ENCODE measurements at regions not wholly inside any gene's neighbourhood (a gene's known extent, or its start where the extent isn't known, plus 50 kb on each side); places are given as distances from the start of the nearest gene placed in this dataset.

DNA sequence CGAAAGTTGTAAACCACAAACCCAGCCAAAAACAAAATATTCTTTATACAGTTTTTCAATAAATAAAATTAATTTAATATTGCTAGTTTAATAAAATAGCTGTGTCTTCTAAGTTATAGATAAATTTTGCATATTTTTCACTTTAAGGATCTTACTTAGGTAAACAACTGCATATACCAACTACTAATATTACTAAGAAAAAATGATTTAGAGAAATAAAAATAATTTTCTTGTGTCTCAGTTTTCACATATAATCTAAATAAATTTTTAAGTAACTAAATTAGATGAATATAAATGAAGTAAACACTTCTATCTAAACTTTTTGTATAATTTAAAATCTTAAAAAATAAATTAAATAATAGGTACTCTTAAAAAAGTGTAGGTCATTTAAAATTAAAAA lies 67.1 kb upstream of the TOP3B start:
- ChIA-PET POLR2A (no interaction called here), CTCF (no interaction called here)
- no peak overlapping the region for H3K4me3 Mint-ChIP-seq
- no peaks in the 10 kb centered on the region for H3K9me3 Mint-ChIP-seq
- DNase-seq: no peak
- no peak overlapping the region for H3K27ac Mint-ChIP-seq
- H3K36me3 Mint-ChIP-seq (ENCODE audit: low read depth): no peaks in the 10 kb centered on the region
- peaks cover 61% of the 10 kb centered on the region for H3K27me3 Mint-ChIP-seq
- H3K4me1 Mint-ChIP-seq: no peaks in the 10 kb centered on the region

DNA sequence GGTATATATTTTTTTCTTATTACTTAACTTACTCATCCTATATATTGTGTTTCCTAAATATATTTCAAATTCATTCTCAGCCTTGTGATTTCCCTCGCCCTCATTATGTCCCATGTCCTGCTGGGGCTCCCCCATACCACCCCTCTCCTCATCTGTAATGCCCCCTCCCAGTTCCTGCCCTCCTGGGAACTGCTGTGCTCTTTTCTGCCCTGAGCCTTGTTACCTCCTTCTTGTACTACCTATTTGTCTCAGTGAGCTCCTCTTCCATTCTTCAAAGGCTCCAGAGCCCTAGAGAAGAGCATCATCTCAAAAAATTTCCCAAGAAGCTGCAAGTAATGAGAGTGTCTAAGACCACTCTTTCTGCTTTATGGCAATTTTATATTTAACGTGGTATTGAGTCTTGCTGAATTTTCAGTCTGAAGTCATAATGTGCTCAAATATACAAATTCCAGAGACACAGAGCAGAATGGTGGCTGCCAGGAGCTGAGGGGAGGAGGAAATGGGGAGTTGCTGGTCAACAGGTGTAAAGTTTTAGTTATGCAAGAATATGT lies 66.5 kb upstream of the TOP3B start:
- ChIA-PET POLR2A (no interaction called here), CTCF (no interaction called here)
- Mint-ChIP-seq H3K27me3 (peaks cover 54% of the 10 kb centered on the region), H3K4me3 (no peak overlapping the region), H3K9me3 (no peaks in the 10 kb centered on the region), H3K4me1 (no peaks in the 10 kb centered on the region), H3K27ac (no peak overlapping the region), H3K36me3 (ENCODE audit: low read depth) (no peaks in the 10 kb centered on the region)
- DNase-seq: no peak

DNA sequence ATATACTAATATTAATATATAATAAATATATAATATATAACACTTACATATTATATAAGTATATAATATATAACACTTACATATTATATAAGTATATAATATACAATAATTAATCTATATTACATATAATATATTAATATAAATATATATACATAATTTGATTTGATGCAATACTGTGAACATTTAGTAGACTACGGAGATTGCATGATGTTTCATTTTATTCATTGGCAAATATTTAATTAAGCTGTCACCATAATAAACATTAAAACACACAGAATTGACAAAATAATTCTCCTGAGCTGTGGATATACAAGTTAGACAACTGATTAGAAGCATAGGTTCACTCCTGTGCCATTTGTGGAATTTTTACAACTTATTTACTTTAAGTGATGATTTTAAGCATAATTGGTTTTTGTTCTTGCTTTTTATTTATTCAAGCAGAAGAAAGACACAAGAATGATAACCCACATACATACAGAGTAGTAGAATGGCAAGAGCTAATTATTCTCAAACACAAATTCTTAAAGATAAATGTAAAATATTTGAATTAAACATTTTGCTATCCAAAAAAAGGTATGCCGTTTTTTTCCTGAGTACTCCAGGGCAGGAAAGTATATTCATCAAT lies 65.8 kb upstream of the TOP3B start:
- Mint-ChIP-seq H3K36me3 (ENCODE audit: low read depth) (no peaks in the 10 kb centered on the region), H3K4me3 (no peak overlapping the region), H3K27me3 (peaks cover 49% of the 10 kb centered on the region), H3K4me1 (no peaks in the 10 kb centered on the region), H3K9me3 (no peaks in the 10 kb centered on the region), H3K27ac (no peak overlapping the region)
- POLR2A ChIA-PET: no interaction called here
- DNase-seq: no peak
- CTCF ChIA-PET: no interaction called here

DNA sequence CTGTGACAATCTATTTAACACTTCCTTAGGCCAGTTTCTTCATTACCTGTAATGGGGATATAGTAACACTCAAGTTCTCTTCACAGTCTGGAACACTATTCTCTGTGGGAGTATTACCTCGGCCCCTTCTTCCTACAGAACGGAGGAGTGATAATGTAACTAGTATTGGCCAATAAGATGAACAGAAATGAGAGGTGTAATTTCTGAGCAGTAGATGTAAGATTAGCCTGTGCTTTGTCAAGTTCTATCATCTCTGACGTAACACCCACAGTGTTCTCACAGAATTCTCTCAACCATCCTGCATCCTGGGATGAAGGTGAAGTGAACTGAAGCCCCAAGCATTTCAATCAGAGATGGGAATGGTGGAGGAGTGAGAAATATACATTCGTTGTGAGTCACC lies 65.2 kb upstream of the TOP3B start:
- Mint-ChIP-seq H3K27me3 (peaks cover 43% of the 10 kb centered on the region), H3K36me3 (ENCODE audit: low read depth) (no peaks in the 10 kb centered on the region), H3K27ac (no peak overlapping the region), H3K9me3 (no peaks in the 10 kb centered on the region), H3K4me3 (no peak overlapping the region), H3K4me1 (no peaks in the 10 kb centered on the region)
- POLR2A ChIA-PET: no interaction called here
- CTCF ChIA-PET: no interaction called here
- DNase-seq: no peak

DNA sequence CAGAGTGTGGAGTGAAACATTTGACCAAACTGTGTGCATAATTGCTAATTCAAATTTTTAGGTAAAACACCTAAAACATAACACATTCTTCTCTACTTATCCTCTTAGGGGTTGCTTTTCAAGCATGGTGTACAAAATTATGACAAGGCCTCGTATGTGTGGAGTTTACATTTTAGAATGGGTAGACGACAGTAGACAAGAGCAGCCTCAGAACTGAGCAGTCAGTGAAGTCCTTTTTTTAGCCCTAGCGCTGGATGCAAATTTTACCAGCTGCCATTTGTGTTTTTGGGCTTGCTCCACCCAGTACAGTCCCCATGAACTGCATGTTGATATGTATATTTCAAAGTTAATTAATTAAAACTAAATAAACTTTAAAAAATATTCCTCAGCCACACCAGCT lies 64.7 kb upstream of the TOP3B start:
- no peak for DNase-seq
- H3K4me3 Mint-ChIP-seq: no peak overlapping the region
- H3K36me3 Mint-ChIP-seq (ENCODE audit: low read depth): no peaks in the 10 kb centered on the region
- no peaks in the 10 kb centered on the region for H3K9me3 Mint-ChIP-seq
- ChIA-PET POLR2A (no interaction called here), CTCF (no interaction called here)
- no peak overlapping the region for H3K27ac Mint-ChIP-seq
- no peaks in the 10 kb centered on the region for H3K4me1 Mint-ChIP-seq
- H3K27me3 Mint-ChIP-seq: peaks cover 38% of the 10 kb centered on the region

DNA sequence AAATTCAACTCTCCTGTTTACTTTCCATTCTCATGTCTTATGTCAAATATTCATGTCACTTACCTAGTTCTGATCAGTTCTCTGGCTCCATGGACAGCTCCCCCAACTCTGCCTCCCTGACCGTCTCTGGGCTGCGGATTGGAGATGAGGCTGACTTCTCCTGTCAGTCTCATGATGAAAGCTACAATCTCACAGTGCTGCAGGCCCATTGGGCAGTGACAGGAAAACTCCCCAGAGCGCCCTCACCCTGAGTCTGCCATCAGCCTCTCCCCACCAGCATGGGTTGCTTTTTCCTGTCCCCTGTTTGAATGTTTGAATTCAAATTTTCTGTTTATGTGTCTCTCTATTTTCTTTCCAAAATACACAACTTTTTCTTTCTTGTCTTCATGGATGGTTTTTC lies 63.8 kb upstream of the TOP3B start:
- ChIA-PET CTCF (no interaction called here), POLR2A (no interaction called here)
- no peaks in the 10 kb centered on the region for H3K4me1 Mint-ChIP-seq
- H3K9me3 Mint-ChIP-seq: no peaks in the 10 kb centered on the region
- H3K27ac Mint-ChIP-seq: no peak overlapping the region
- H3K36me3 Mint-ChIP-seq (ENCODE audit: low read depth): no peaks in the 10 kb centered on the region
- no peak for DNase-seq
- H3K4me3 Mint-ChIP-seq: no peak overlapping the region
- H3K27me3 Mint-ChIP-seq: peaks cover 39% of the 10 kb centered on the region

DNA sequence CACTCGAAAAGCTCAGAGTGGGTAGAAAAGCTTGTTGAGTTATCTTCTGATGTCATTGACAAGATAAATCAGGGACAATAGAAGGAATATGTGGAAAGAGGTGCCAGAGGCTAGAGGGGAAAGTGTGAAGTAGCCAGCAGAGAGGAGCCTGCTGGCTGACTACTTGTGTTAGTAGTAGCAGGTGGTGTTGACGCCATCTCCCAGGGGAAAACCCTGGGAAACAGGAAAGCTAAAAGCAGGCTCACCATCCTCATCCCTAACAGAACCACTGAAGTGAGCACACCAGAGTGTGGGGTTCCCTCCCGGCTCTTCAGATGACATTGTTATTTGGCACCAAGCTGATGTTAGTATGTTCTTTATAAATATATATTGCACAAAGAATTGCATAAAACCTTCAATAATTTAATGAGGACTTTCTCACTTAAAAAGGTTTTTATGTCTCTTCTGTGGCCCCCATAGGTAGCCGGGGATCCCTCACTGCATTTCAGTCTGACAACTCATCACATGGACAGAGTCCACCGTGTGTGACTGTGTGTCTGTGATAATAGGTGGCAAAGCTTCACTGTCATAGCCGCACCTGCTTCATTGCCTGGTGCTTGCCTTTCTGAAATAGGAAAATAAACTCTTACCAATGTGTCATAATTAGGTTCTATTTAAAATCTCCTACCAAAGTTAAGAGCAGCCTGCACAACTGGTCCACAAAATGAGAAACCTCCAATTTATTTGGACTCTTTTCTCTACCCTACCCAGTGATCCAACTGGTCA lies 63.2 kb upstream of the TOP3B start:
- H3K9me3 Mint-ChIP-seq: no peaks in the 10 kb centered on the region
- no peaks in the 10 kb centered on the region for H3K4me1 Mint-ChIP-seq
- no peak overlapping the region for H3K27ac Mint-ChIP-seq
- DNase-seq: no peak
- no peak overlapping the region for H3K4me3 Mint-ChIP-seq
- H3K27me3 Mint-ChIP-seq: peaks cover 34% of the 10 kb centered on the region
- ChIA-PET POLR2A (no interaction called here), CTCF (no interaction called here)
- H3K36me3 Mint-ChIP-seq (ENCODE audit: low read depth): no peaks in the 10 kb centered on the region

DNA sequence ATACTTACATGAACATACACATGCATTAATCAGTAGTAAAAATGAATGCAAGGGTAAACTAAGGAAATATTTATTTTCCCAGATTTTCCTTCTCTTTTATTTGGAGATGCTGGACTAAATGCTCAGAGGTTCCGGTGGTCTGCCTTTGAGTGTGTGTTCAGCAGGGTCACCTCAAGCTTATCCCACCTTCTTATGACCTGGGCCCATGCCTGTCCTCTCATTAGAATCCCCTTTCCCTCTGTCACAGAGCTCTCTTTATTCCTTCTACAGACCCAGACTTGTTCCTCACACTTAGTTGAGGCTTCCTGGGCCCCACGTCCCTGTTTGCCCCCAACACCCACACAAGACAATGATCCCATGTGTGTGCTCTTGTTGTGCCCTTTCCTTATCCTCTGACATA lies 61.6 kb upstream of the TOP3B start:
- no peak for DNase-seq
- Mint-ChIP-seq H3K27me3 (peaks cover 37% of the 10 kb centered on the region), H3K27ac (no peak overlapping the region), H3K4me3 (no peak overlapping the region), H3K9me3 (no peaks in the 10 kb centered on the region), H3K36me3 (ENCODE audit: low read depth) (no peaks in the 10 kb centered on the region), H3K4me1 (no peaks in the 10 kb centered on the region)
- CTCF ChIA-PET: no interaction called here
- POLR2A ChIA-PET: no interaction called here

DNA sequence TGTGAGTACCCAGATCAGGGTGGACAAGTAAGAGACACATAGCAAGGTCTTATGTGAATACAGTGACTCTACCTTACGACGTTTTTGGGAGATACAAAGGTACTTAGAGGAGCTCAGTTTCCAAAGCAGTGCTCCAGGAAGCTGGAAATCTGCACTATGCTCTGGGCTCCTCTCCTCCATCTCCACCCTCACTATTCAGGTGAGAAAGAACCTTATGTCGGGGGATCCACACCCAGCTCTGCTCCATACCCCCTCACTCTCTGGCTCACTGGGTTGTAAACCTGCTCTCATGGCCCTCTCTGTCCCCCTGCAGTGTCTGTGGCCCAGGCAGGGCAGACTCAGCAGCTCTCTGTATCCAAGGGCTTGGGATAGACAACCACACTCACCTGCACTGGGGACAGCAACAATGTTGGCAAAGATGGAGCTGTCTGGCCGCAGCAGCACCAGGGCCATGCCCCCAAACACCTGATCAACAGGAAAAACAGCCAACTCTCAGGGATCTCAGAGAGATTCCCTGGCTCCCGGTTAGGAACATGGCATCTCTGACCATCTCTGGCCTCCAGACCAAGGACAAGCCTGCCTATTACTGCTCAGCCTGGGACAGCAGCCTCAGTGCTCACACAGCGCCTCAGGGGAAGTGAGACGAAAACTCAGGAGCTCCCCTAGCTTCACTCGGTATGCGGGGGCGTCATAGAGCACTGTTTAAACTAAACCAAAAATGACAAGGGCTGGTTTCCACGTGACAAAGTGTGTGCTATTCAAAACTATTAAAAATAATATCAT lies 60.9 kb upstream of the TOP3B start:
- no peak overlapping the region for H3K4me3 Mint-ChIP-seq

DNA sequence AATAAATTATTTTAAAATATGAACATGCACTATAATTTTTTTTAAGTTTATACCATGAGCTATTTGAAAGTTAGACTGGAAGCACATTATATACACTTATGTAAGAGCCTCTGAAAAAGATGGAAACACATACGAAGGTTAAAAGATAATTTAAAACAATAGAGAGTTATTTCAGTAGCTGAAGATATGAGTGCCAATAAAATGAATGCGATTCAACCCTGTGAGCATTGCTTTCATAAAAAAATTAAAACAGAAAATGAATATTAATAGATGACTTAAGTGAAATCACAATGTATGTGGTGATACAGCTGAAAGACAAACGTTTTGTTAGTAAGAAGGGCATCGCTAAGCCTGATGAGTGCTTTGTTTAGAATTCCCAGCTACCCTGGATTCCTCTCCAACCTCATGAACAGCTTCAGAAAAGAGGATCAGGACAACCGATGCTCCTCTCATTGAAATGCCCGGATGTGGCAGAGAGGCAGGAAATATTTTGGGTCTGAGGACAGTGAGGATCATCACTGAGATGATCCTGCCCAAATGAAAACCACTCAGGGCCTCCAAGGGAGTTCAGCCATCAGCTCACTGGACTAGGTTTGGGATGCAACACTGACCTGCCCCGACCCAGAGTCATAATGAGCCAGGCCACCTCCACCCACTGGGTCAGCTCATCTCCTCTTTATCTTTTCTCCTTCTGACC lies 60.2 kb upstream of the TOP3B start:
- POLR2A ChIA-PET: no interaction called here
- Mint-ChIP-seq H3K4me1 (no peaks in the 10 kb centered on the region), H3K4me3 (no peak overlapping the region), H3K36me3 (ENCODE audit: low read depth) (no peaks in the 10 kb centered on the region), H3K27ac (no peak overlapping the region), H3K9me3 (no peaks in the 10 kb centered on the region), H3K27me3 (peaks cover 29% of the 10 kb centered on the region)
- CTCF ChIA-PET: interaction anchor here (0.6 to 2.3 kb wide), 3 partner anchors 13 to 26 kb away, joined by 3 to 9 read pairs (median 3); no protein-coding TSS in a partner anchor
- DNase-seq: no peak

More for the DNA sequence above, 60.9 kb upstream of the TOP3B start:
- CTCF ChIA-PET: interaction anchor here (2.3 kb wide), 1 partner anchor 17 kb away, joined by 9 read pairs; no protein-coding TSS in a partner anchor
- no peak for DNase-seq
- H3K4me1 Mint-ChIP-seq: no peaks in the 10 kb centered on the region
- no peaks in the 10 kb centered on the region for H3K9me3 Mint-ChIP-seq
- H3K27me3 Mint-ChIP-seq: peaks cover 33% of the 10 kb centered on the region
- POLR2A ChIA-PET: no interaction called here
- no peaks in the 10 kb centered on the region for H3K36me3 Mint-ChIP-seq (ENCODE audit: low read depth)
- H3K27ac Mint-ChIP-seq: no peak overlapping the region

DNA sequence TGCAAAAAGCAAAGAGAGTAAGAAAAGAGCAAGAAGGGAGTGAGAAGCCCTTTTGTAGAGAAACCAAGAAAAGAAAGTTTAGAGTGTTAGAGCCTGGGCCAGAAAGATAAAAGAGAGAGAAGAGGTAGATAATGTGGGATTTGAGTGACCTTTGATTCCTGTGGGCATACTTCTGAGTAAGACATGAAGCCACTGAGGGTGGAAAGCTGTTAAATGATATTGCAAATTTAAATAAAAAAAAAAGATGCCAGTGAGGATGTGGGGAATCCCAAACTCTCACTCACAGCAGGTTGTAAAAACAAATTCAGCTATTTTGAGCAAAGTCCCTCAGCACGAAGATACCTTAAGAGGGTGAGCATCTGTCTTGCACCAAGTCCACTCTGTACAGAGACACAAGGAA lies 59.4 kb upstream of the TOP3B start:
- Mint-ChIP-seq H3K4me1 (no peaks in the 10 kb centered on the region), H3K27me3 (peaks cover 25% of the 10 kb centered on the region), H3K4me3 (no peak overlapping the region), H3K36me3 (ENCODE audit: low read depth) (no peaks in the 10 kb centered on the region), H3K9me3 (no peaks in the 10 kb centered on the region), H3K27ac (no peak overlapping the region)
- no peak for DNase-seq
- POLR2A ChIA-PET: no interaction called here
- CTCF ChIA-PET: interaction anchor here (0.6 to 2.3 kb wide), 3 partner anchors 12 to 26 kb away, joined by 3 to 9 read pairs (median 3); no protein-coding TSS in a partner anchor

DNA sequence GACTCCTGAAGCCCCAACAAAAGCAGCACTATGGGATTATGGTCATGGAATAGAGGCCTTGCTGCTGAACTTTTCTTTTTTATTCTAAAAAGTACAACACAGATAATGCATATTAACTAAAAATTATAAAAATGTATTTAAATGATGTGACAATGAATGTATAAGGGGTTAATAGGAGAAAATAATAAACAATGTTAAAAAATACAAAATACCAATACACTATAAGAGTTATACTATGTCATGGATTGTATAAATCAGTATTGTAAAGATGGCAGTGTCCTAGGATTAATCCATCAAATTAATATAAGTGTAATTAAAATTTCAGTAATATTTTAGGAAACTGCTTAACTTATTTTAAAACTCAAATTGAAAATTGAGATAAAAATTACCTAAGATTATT lies 58.3 kb upstream of the TOP3B start:
- Mint-ChIP-seq H3K9me3 (no peaks in the 10 kb centered on the region), H3K4me1 (no peaks in the 10 kb centered on the region), H3K4me3 (no peak overlapping the region), H3K27ac (no peak overlapping the region), H3K36me3 (ENCODE audit: low read depth) (no peaks in the 10 kb centered on the region), H3K27me3 (peaks cover 19% of the 10 kb centered on the region)
- ChIA-PET CTCF (no interaction called here), POLR2A (no interaction called here)
- DNase-seq: no peak

DNA sequence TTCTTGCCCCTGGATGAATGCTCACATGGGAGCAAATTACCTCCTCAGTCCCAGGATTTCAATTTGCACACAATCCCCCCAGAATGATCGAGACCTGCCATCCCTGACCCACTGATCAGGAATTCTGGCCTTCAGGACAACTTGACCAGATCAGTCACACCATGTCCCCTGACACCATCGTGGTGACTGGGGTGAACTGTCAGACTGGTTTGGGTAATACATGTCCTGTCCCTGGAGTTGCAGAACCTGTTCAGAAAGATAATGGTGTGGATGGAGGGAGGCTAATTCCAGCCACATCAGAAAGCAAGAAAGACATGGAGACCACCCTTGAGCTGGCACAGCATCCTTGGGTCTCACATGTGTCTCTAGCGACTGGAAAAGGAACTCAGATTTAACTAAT lies 57.9 kb upstream of the TOP3B start:
- Mint-ChIP-seq H3K36me3 (ENCODE audit: low read depth) (no peaks in the 10 kb centered on the region), H3K4me3 (no peak overlapping the region), H3K27me3 (peaks cover 20% of the 10 kb centered on the region), H3K4me1 (no peaks in the 10 kb centered on the region), H3K27ac (no peak overlapping the region), H3K9me3 (no peaks in the 10 kb centered on the region)
- POLR2A ChIA-PET: no interaction called here
- CTCF ChIA-PET: no interaction called here
- no peak for DNase-seq
